Spleen (tissue), 7 donors: ENCODE measurements at regions not wholly inside any gene's neighbourhood (a gene's known extent, or its start where the extent isn't known, plus 50 kb on each side); places are given as distances from the start of the nearest gene placed in this dataset.

Source experiments
- CTCF ChIP-seq, 11 experiments: fragments of 200-600 bp in 7 of 11; fragments of 450-650 bp in 4 of 11; sonication (generic) in 4 of 11; IDR thresholded peaks in 8 of 11; conservative IDR thresholded peaks in 3 of 11; 1 replicate in 7 of 11; 2 replicates in 4 of 11; pipeline versions ENCODE4 v1.4.0 to v1.8.0; 2016 to 2021; ENCODE audit warnings: antibody characterized with exemption in 11 of 11, inconsistent platforms in 4 of 11, mild to moderate bottlenecking in 1 of 11
- POLR2A ChIP-seq, 3 donors: fragments of 450-650 bp; IDR thresholded peaks; one replicate each; pipeline ENCODE4 v1.5.1; 2017; ENCODE audit warnings: antibody characterized with exemption in 3 of 3, mild to moderate bottlenecking in 1 of 3
- donor health status: DM: no; HTN: no; CAD: no; lungs with moderate emphysema.
- donor health status: DM: no; HTN: no; CAD: no.
- donor health status: DM: no; HTN: no; CAD: no.

DNA sequence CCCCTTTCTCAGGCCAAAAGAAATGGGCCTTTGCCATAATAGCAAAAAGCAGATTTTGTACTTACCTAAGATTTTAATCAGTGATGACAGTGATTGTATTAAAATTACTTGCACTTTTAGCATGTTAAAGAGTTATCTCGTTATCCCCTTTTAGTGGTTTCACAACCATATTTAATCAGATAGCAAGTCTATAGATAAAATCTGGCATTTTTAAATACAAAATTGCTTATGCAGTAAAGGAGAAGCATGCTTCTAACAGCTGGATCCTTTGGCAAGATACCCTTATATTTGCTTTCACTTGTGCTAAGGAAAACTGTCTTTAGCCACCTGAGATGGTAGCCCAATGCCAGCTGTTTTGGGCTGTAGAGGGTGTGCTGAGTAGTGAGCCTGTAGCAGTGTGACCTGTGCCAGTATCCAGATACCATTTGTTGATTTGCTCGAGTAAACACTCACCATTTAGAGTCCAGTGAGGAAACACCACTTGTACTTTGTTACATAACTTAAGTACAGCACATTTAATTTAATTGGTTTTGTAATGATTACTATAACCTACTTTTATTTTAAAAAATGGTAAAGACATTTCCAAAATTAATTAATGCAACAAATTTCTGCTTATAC is 314.4 kb upstream of the ZP4 start:
- TF ChIP-seq POLR2A (IDR thresholded peaks at IDR 0.05) = no peak
- TF ChIP-seq CTCF (IDR thresholded peaks at IDR 0.05 in 8 of 11, conservative IDR thresholded peaks at IDR 0.05 in 3 of 11) = no peak
